HuH-7.5 (cell line): ENCODE measurements at regions not wholly inside any gene's neighbourhood (a gene's known extent, or its start where the extent isn't known, plus 50 kb on each side); places are given as distances from the start of the nearest gene placed in this dataset.

ENCODE experiments used
- DNase-seq: peaks from one replicate; pipeline ENCODE4 v3.0.0; 2011; ENCODE audit warnings: low spot score

DNA sequence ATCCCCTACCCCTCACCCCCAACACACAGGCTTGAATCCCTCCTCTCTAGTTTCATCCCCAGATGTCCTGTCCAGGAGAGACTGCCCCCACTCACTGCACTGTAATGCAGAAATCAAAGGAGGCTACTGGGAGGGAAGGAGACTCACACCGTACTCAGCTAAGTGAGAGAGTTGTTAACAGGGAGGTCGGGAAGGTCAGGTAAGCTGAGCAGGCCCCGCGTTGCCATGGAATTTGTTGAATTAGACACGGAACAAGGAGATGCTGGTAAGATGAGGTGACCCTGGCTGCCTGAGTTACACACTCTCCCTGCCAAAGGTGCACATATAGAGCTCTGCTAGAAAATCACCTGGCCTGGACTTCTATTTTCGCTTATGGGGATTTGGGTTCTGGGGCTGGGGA, 197.9 kb downstream of the NXPE2 start:
- no peak for DNase-seq

GRCh38 chr11:114877976-114878375, 199.6 kb downstream of the NXPE2 start:
- DNase-seq, result no peak

DNA sequence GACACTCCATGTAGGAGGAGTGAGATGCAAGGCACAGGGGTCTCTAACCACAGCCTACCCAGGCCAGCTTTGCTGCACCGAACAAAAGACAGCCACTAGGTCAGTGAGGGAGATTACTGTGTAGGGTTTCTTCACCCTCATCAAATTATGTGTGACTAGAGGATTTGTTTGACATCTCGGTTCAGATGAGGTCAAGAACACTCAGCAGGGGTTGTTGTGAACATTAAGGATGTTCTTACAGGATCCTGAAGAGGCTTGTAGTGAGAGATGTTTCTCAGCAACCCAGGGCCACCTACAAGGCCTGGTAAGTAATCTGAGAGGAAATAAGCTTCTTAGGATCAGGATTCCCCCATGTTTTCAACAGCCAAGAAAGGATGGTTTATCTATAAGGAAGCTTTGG, 202.1 kb downstream of the NXPE2 start:
- DNase-seq, result no peak

- DNase-seq, result no peak
These were observed 205.1 kb downstream of the NXPE2 start for GRCh38 chr11:114883472-114883871.

DNA sequence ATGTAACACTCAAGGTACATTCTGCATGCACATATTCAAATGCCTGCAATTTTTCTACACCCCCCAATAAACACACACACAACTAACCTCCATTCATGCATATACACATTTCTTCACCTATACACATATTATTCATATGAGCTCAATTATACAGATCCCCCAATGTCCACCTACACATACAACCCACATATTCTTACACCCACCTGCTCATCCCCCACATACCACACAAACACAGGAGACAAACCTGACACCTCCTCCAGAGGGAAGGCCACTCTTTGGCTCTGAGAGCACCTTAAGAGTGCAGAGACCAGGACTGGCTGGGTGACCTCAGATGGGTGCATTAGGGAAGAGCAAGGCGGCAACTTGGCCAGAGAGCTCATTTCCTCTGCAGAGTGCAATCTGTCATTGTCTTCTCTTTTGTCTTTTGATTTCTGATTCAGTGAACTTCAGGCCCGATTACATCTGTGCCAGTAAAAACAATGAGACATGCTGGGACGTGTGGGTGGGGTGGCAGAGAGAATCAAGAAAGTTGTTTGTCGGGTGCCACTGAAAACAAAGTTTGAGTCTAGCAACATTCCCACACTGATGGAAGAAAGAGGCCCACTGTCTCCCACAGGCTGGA, 208.4 kb downstream of the NXPE2 start:
- no peak for DNase-seq

DNA sequence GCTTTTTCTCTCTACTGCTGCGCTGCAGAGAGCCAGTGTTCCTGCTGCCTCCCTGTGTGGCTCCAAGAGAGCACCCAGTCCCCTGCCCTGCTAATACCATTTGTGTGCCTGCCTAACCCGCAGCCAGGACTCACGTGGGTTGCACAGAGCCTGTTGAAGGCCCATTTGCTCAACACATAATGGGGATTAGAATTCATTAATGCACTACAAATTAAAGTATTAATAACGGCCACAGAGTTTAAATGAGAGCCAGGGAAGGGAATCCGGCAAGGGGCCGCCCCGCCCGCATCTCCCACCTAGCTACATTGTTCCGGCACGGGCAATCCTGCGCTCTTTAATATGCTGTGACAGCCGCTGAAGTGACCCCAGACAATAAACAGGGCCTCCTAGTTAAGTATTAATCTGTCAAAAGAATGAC, 211.3 kb downstream of the NXPE2 start:
- no peak for DNase-seq

DNA sequence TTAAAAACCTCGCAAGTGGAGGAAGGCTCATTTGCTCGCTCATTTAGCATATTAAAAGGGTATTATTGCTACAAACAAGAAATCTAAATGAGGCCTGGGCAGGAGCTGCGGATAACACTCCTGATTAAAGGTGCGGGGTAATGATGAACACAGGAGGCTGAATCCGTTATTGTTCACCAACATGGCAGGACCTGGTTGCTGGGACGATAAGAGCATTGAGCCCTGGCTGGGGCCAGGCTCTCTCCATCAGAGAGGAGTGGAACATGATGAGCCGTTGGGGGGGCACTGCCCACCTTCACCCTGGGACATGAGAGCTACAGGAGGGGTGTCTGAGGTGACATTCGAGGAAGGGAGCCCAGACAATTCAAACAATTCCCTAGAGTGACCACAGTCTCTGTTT, 211.7 kb downstream of the NXPE2 start:
- no peak for DNase-seq

GRCh38 chr11:114891911-114892310, 213.6 kb downstream of the NXPE2 start:
- DNase-seq, result no peak

DNA sequence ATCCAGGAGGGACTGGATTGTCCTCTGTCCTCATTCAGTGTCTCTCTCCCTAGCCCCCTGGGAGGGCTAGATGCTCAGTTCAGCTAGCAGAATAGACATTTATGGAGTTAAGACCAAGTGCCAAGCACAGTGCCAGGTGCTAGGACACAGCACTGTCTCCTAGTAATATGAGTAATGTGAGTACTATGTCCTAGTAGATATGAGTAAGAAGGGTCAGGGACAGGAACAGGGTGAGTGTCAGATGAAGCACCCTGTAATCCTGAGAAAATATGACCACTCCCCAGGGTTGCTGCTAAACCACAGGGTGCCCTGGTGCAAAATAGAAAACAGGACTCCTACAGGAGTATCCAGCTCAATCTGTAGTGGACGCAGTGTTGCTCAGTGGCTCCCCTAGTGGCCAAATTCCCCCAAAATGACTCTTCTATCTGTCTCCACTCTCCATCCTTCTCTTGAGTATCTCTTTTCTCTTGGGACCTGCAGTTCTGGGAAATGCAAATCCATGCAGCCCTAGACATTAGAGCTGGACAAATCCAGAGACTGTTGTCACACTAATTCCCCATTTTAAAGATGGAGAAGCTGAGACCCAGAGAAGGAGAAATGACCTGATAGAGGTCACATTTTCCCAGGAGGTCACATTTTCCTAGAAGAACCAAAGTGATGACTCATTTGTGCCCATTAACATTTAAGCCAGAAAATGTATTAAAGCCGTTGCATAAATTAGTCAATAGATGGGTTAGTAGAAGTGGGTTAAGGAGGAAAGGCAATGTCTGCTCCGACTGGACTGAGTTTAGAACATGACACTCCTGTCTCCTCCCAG, 214.3 kb downstream of the NXPE2 start:
- no peak for DNase-seq

DNA sequence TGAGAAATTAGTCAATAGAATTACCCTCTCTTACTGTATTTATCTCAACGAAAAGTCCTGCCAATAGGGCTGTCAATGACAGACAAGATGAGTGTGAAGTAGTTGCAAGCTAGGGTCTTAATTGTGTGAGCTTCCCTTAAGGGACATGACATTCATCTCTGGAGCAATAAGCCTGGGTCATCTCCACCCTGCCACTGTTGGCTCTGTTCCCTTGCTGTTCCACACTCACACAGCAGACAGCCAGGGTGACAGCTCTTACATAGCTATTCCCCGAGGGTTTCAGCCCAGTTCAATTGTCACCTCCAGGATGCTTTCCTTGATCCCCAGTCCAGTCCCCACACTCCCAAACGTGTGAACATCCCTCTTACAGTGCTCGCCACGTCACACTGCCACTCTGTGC, 215.0 kb downstream of the NXPE2 start:
- DNase-seq, result no peak

DNA sequence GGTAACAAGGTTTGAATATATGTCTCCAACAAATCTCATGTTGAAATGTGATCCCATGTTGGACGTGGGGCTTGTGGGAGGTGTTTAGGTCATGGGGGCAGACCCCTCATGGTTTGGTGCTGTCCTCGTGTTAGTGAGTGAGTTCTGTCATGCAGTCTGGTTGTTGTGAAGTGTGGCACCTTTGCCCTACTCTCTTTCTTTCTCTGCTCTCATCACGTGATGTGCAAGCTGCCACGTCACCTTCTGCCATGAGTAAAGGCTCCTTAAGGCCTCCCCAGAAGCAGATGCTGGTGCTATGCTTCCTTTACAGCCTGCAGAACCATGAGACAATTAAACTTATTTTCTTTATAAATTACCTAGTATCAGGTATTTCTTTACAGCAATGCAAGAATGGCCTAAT, 218.3 kb downstream of the NXPE2 start:
- no peak for DNase-seq

DNA sequence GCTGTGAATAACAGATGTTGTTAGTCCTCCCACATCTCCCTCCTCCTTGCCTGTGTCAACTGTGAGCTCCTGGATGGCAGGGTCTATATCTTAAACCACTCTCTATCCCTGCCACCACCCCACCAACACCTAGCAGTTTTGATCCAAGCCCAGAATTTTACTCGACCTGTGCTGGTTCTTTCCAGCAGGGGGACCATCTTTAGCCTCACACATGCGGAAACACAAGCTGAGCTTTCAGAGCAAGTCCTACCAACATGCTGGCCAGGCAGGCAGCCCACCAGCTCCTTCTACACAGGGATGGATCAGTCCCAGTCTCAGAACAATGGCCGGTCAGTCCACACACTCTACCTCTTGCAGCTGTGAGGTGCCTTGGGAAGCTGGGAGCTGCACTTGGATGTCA, 231.5 kb downstream of the NXPE2 start:
- no peak for DNase-seq

DNA sequence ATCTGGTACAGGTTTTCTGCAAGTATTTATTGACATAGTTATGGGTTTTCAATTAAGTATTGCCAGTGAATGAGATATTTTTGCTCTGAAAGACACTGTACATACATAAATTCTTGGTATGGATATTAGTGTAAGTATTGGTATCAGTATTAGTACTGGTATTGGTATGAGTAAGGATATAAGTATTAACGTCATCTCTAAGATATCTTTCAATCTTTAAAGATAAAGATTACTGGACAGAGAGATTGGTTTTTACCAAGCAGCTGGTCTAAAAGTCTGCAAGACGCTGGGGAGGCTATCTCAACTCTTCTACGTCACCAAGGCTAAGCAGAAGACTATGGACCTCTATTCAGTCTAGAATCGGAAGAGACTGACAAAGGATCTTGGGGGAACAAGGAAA, 234.5 kb downstream of the NXPE2 start:
- DNase-seq, result no peak

DNA sequence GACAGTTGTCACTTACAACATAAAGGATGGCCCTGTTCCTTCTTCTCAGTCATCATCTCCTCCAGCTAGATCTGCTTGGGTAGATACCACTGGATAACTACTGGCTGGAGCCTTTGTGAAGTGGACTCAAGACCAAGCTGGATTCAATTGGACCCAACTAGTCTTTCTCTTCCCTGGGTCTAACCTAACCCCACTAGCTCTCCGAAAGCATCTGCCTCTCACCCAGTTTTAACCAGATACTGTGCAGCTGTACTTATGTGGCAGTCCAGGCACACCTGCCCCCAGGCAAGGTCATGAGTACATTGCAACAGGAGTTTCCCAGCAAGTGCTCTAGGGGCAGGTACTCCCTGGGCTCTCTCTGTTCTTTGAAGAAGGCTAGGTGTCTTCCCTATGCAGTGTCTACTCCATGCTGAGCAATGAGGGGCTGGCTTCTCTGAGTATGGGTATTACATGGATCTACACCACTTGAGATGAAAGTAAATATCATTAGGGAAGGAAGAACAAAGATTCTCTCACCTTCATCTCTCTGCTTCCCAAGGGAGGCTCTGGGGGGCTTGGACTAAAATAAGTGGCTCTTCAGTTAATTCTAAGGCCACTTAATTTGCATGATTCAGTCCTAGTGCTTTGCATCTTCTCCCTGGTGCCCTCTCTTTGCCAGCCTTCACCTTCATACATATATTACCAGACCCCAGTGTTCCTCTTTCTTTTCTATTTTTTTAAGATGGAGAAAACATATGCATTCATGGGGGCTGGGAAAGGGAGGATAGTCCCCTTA, 236.1 kb downstream of the NXPE2 start:
- no peak for DNase-seq

DNA sequence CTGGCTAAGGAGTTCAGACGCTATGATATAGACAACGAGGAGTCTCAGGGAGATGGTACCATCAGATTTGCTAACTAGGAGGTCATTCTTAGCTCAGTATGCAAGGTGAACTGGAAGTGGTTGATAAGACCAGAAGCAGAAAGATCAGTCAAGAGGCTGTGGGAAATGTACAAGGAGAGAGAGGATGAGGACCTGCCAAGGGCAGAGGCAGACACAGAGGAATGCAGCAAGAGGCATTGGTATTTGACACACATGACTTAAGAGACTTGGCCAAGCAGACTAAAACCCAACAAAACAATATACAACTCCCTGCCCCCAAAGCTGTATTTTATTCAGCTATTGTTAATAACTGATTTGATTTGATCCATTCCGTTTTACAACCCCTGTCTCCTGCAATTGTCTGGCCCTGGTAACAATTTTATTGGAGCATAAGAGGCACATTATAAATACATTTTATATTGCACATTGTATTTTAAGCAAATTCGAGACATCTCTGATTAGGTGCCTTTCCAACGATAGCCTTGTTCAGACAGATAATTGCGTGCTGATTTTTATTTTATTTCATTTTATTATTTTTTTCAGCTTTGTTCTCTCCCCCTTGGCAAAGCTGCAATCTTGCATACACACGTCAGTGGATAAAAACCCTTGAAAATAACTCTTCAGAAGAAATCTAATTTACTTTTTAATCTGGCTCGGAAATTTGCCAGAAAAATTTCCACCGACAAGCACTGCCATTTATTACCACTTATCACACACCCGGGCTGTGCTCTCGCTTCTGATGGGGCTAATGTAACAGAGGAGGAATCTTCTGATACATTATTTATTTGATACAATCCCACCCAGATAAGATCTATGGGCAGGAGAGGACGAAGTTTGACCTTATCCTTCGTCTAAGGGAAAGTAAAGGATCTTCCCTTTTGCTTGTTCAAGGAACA, 237.8 kb downstream of the NXPE2 start:
- no peak for DNase-seq

GRCh38 chr11:114918286-114918685, 240.0 kb downstream of the NXPE2 start:
- DNase-seq, result no peak

DNA sequence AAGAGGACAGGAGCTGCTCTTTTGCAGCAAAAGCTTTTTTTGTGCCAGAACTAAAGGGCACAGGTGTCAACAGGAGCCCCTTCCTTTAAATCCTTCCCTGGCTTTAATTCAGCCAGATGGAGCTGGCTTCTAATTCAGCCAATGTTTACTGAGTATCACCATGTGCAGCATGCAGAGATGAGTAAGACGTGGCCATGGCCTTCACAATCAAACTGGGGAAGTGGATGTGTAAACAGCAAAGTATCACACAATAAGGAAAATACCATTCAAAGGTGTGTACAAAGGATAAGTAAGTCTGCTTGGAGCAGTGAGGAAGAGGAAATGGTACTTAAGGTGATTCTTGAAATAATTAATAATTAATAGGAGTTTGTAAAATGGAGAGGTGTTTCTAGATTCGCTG, 243.4 kb downstream of the NXPE2 start:
- no peak for DNase-seq

DNA sequence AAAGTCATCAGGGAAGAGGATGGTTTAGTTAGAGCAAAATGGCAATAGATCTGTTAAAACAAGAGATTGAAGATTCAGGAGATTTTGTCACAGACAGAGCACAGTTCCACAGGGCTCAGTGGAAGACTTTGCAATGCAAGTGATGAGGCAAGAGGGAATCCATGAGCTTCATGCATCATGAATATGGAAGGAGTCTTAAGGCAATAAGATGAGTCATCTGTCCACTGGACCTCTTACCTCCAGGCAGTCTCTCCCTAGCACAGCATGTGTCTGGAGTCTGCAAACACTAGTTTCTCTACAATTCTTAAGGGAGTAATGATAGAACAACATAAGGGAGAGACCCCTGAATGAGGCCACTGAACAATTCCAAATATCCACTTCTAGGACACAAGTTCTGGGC, 245.7 kb downstream of the NXPE2 start:
- no peak for DNase-seq

GRCh38 chr11:114925591-114925990, 247.3 kb downstream of the NXPE2 start:
- DNase-seq, result no peak

DNA sequence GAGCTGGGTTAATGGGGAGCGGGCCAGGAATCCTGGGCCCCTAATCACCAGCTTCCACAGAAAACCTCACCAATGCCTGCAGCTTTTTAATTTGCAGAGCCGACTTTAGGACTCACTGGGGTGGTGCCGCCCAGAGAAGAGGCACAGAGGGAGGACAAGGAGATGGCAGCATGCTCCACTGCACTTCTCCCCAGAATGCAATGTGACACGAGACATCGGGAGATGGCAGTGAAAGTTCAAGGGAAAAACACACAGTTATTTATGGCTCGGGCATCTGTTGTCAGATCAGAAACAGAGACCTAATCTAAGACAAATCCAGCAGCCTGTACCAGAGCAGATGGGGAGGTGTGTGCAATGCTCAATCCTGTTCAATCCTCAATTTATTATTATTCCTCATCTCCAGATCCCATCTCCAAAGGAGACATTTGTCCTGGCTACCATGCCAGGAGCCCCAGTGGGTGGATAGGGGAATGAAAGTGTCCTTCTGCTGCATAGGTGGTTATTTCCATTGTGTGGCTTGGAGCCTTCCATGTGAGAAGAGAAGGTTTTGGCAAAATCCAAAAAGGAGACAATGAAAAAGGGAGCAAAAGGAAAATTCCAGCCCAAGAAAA, 250.0 kb downstream of the NXPE2 start:
- DNase-seq, result no peak

DNA sequence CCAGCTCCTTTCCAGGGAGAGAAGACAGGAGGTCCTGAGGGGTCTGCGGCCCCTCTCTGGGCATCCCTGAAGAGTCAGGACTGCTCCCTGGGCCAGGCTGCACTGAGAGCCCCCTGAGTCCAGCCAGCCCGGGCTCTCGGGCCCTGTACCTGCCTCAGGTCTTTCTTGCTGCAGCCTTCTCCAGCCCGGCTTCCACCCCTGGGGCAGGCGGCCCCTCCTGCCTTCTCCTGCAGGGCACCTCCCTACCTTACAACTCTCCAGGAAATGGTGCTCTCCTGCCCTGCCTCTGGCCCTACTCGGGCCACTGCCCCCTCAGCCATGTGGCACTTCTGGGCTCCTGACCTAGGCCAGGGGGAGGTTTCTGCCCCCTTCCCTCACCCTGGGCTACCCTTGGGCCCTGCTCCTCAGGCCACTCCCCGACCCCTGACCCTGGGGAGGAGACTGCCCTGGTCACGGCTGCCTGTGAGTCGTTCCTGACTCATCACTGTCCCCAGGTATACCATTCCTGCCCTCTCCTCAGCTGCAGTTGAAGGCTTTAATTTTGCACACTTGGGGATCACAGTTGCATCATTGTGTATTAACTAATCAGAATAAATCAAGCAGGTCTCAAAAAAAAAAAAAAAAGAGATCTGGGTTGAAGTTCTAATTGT, 251.1 kb downstream of the NXPE2 start:
- no peak for DNase-seq
